G401 (cell line): ENCODE measurements at regions not wholly inside any gene's neighbourhood (a gene's known extent, or its start where the extent isn't known, plus 50 kb on each side); places are given as distances from the start of the nearest gene placed in this dataset.

Experiments used
- DNase-seq: peaks from one replicate; pipeline ENCODE4 v3.0.0-alpha.2; 2015; ENCODE audit warnings: low spot score
- in situ Hi-C: cut with HindIII; loops from 2 replicates; pipeline ENCODE4 v1.10.0; 2016; ENCODE audit warnings: low sequenced_read_pairs, mixed read lengths

DNA sequence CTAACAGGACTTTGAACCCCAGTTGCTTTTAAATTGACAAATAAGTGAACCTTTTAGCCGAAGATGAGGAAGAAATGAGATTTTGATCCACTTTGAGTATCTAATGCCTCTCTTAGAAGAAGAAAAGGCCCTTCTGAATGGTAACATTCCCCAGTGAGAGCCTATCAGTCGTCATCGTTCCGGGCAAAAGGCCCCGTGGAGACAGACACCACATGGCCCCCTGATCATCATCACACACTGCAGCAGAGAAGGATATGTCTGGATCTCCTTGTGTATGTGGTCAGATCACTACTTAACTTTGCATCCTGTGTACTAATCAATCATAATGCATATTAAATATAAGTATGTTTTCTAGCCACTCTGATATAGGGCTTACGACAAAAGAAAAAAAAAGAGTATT lies 87.3 kb upstream of the SMYD2 start:
- in situ Hi-C loops: no loop called here
- DNase-seq: no peak

DNA sequence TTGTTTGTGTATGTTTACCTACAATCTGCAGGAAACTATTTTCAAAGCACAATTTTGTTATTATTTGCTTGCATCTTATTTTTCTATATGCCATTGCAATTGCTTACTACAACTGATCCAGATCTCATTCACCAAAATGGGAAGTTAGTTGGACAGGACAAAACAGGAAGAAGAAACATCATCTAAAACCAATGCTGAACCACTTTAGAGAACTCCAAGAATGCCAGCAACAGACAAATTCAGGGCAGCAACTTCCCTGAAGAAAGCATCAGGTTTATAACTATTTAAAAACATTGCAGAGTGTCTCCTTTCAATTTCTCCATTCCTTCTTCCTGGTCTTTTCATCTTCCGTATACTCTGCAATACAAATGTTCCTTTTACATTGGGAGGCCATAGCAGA lies 82.4 kb upstream of the SMYD2 start:
- in situ Hi-C loops: no loop called here
- no peak for DNase-seq

DNA sequence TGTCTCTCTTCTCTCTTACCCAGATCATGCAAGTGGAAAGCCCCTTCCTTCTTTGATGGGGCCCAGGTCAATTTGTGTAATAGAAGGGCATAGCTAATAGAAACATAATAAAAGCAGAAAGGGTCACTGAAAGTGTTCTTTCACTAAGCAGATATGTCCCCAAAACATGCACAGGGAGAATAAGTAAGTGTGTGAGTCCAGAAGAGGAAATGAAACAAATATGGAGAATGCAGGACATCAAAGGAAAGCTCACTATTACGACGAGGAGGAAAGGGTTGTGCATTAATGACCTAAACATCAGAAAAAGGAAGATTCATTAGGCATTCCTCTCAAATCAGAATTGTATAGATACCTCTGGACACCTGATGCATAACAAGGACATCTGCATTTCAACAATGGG lies 81.4 kb upstream of the SMYD2 start:
- no peak for DNase-seq
- in situ Hi-C loops: no loop called here

DNA sequence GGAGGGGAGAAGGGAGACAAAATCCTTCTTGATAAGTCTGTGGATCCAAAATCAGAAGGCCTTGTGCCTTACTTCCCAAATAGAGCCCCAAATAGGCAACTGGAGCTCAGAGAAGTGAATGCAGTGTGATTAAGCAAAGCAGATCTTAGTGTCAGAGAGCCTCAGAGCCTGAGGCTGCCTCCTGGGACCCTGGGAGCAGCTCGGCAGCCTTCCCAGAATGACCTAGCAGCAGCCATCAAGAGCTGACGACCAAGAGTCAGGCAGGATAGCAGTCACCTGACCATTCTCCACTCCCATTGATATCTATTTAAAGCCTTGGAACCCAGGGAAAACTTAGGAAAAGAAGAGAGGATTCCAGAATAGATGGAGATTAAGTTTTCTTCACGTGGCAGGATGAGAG lies 78.0 kb upstream of the SMYD2 start:
- in situ Hi-C loops: no loop called here
- DNase-seq: no peak

DNA sequence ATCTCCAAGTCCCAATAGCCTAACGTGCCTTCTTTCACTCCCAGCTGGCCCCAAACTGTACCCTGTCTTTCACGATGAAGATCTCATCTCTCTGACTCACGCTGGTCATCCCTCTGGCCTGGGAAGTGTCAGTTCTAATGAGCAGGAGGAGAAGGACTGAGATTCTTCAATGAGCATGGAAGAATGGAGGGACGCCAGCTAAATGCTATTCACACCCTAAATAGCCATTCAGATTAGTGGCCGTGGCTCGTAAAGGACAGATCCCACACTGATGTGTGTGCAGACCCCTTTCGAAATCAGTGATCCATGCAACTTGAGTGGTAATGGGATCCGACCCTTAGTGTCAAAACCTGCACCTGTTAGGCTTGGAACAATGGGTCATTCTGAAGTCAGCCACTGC lies 75.9 kb upstream of the SMYD2 start:
- no peak for DNase-seq
- in situ Hi-C loops: no loop called here

DNA sequence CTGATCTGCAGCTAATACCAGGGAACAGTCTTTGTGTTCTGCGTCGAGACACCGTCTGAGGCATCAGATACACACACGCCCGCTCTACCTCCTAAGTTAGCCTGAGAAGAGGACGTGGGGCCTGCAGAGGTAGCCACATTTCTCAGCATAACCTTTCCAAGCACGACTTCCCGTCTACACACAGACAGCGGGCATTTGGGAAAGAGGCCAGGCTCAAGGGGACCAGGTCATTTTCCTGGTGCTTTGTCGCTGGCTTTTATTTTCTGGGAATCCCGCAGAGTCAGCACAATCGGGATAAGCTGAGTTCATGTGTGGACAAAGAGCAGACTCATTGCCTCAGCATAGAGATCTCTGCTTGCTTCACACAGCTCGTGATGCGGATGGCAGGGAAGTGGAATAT lies 72.5 kb upstream of the SMYD2 start:
- in situ Hi-C loops: no loop called here
- DNase-seq: no peak

DNA sequence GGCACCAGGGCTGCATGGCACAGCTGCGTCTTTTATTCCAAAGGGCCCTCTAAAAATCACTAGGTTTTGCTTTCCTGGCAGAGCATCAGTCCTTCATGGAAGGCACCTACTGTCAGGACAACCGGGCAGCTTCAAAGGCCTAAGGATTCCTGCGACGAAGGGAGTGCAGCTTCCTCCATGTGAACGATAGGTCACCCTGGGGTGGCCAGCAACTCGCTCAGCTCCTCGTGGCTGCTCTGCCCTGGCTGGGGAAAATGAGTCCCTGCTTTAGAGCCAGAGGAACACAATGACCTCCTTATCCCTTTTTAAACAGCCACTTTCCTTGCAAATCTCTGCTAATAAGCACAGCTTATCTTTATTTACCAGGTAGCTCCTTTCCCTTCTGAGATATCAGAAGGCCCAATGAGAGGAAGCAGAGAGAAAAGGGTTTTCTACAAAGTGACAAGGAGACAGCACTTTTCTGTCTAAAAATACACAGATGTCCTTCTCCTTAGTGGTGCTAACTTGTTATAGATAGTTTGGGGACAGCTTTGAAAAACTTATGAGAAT lies 71.6 kb upstream of the SMYD2 start:
- no peak for DNase-seq
- in situ Hi-C loops: no loop called here

DNA sequence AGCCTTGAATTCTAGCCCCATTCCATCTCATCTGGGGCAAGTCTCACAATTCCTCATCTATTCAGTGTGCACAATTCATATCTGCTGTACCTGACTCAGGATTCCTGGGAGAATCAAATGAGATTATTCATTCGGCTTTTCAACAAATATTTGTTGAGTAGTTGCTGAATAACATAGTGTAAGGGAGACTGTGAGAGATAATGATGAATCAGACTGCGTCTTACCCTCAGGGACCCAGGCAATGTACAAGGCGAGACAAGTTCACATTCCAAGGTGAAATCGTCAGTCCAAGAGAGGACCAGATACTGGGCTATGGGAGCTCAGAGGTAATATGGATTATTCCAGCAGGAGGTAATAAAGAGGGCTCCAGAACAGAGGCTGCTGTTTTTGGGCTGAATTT lies 67.8 kb upstream of the SMYD2 start:
- in situ Hi-C loops: no loop called here

DNA sequence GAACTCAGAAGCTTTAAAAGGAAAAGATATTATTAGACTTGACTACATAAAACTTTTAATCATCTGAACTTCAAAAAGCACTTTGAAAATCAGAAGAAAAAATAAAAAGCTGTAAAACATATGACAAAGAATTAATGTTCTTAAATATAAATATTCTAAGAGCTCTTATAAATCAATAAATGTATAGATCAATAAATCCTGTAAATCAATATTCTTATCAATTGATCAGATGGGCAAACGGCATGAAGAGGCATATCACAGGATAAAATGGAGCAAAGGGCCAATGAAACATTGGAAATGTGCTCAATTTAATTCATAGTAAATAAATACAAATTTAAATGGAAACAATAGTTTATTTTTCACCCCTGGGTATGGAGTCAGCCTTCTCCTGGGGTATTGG lies 66.1 kb upstream of the SMYD2 start:
- DNase-seq: no peak
- in situ Hi-C loops: no loop called here

More for the DNA sequence above, 67.8 kb upstream of the SMYD2 start:
- no peak for DNase-seq

DNA sequence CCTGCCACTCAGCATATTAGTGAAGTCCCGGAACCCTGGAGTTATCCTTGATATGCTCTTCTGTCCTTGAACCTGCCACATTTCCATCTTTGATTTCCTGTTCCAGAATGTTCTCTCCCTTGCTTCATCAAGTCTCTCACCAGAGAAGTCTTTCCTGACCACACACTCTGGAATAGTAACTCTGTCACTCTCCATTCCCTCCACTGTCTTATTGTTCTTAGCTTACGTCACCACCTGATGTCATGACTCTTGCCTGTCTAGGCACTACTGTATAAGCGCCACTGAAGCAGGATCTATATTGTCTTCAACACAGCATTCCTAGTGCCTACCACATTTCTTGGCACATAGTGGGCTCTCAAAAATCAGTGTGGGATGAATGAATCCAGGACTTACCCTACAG lies 65.4 kb upstream of the SMYD2 start:
- DNase-seq: no peak
- in situ Hi-C loops: no loop called here

DNA sequence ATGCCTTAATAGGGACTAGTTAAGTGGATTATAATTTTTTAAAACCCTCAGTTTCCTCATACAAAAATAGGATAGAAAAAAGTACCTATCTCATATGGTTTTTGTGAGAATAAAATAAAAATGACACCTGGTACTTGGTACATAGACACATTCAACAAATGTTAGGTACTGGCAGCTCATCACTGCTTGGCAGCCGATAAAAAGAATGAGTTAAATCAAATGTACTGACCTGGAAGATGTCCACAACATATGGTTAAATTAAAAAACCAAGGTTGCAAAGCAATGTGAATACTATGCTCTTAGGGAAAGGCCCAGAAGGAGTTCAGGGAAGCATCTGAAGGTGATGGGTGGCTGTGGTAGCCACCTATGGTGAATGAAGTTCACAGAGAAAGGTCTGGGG lies 64.9 kb upstream of the SMYD2 start:
- peak; percentile 60 for DNase-seq
- in situ Hi-C loops: no loop called here

DNA sequence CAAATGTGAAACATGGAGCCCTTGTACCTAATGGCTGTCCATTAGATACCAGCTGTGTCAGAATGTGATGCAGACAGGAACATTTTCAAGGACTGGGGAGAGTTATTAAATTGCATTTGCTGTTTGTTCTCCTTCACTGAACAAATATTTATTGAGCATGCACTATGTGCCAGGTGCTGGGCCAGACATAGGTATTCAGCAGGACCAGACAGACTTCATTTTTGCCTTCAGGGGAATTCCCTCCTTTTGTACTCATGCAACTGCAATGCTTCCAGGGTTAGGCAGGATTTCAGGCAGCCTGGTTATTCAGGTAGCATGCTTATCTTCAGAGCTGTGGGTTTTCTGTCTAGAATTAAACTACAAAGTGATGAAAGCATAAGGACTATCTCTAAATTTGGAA lies 64.2 kb upstream of the SMYD2 start:
- DNase-seq: no peak
- in situ Hi-C loops: no loop called here

DNA sequence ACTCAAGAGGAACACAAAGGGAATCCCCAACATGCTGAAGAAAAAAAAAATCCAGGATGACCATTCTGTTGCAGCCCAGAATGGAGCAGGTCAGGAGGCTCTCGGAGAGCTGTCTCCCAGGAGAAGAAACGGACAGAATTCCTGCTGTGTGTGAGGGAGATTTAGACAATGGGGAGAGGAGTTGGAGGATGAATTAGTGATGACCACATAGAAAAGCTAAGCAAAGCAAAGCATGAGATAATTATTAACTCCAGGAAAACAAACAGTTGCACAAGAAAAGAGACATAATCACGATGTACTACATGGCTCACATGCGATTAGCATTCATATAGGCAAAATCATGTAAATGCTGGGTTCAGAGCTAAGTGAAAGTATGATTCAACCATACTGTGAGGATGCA lies 61.1 kb upstream of the SMYD2 start:
- DNase-seq: no peak
- in situ Hi-C loops: no loop called here

DNA sequence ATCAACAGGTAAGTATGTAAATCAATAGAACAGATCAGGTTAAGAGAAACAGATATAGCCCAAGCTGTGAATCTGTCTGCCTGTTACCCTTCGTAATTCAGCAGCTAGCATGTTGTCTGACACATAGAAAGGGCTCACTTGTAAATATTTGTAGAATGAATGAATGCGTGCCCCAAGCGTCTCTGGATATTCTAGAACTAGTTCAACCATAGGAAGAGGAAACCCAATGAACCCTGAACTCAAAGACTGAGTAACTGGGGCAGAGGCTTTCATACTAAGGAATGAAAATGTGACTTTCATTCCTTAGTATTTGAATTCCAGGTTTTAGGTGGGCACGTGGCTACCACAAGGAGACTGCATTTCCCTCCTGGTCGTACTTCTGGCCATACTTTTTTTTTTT lies 60.1 kb upstream of the SMYD2 start:
- no peak for DNase-seq
- in situ Hi-C loops: no loop called here

DNA sequence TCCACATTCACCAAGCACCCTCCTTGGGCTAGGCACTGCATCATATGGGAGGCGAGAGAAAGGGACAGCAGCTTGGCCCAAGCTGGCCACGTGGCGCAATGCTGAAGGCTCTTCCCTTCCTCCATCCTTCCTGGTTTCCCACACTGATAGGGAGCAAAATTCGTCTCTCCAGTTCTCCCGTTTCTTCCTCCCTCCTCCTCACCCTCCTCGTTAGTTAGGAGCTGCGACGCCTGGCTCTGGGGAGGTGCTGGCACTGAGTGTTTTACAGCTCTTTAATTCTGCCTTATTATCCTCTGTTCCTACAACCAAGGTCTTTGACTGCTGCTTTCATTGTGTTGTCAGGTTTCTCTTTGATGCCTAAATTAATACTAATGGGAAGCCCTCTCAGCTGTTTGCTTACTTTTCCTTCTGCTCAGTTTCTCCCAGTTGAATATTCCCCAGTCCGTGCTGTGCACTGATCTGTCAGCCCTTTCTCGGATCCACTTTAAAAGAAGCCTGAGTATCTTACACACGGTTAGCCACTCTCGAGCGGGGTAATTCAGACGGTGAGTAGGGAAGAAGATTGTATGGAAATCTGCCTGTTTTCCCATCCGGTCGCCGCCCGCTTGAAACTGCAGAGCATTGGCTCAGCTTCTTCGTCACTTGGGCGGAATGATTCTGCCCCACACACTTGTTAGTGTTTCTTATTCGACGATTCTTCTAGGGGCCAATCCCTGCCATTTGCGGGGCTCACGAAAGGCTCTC lies 56.2 kb upstream of the SMYD2 start:
- DNase-seq: no peak
- in situ Hi-C loops: no loop called here

DNA sequence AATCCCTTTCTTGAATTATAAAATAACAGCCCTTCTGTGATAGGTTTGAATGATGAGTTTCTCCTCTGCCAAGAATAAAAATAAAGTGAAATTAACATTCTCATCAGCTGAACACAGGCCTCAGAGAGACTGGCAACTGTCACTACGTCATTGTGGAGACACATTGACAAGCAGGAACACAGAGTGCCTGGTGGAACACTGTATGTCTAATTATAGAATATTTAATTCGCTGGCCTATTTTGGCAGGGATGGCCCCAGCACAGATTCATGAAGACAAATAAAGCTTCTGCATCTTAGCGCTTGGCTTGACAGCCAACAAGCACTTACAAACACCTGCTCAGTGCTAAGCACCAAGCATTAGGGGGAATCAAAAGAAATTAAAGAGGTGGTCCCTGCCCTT lies 52.0 kb upstream of the SMYD2 start:
- in situ Hi-C loops: no loop called here
- peak; percentile 92 for DNase-seq

DNA sequence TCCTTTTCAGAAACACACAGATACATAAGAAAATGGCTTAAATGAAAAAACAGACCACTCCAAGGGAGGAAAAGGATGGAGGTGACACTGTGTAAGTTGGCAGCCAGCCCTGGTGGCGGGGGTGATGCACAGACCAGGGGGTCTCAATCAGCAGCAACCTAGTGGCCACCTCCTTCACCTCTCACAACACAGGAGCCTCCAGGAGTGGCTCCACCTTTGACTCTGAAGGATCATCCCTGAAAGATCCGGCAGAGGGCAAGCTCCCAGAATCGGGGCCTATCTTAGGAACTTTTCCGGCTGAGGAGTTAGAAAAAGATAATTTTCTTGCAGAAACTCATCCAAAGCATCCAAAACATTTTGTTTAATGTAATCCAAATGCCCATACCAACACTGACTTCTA lies 51.2 kb upstream of the SMYD2 start:
- in situ Hi-C loops: no loop called here
- no peak for DNase-seq
